ENCODE measurements at regions not wholly inside any gene's neighbourhood (a gene's known extent, or its start where the extent isn't known, plus 50 kb on each side); places are given as distances from the start of the nearest gene placed in this dataset.

- Histone ChIP-seq H3K4me3 (replicated peaks in 1 of 3; ENCODE audit: low read depth in 2 of 3, low read length in 3 of 3) (no peak overlapping the region), H3K27me3 (ENCODE audit: control insufficient read depth in 2 of 2, insufficient read depth in 2 of 2, low read length in 2 of 2) (no peaks in the 10 kb centered on the region), H3K79me2 (ENCODE audit: insufficient read depth, low read length) (no peaks in the 10 kb centered on the region), H3K9me3 (replicated peaks in 1 of 2; ENCODE audit: control insufficient read depth in 1 of 2, insufficient read depth in 1 of 2, low read length in 2 of 2) (peaks cover 0 to 5% of the 10 kb centered on the region in 2 donors), H3K4me1 (ENCODE audit: control insufficient read depth in 1 of 2, insufficient read depth in 2 of 2, low read length in 2 of 2) (no peaks in the 10 kb centered on the region), H3K27ac (ENCODE audit: low read depth in 1 of 2, low read length in 2 of 2) (no peak overlapping the region), H3K4me2 (replicated peaks; ENCODE audit: extremely low read depth, low read length, poor library complexity, severe bottlenecking) (no peak overlapping the region), H3K36me3 (replicated peaks in 1 of 2; ENCODE audit: control insufficient read depth in 1 of 2, insufficient read depth in 2 of 2, low read length in 2 of 2) (no peaks in the 10 kb centered on the region), H4K20me1 (ENCODE audit: insufficient read depth, low read length) (no peaks in the 10 kb centered on the region), H3K9ac (ENCODE audit: insufficient read depth, low read length, poor library complexity, severe bottlenecking) (no peak overlapping the region), H2AFZ (ENCODE audit: insufficient read depth, low read depth, low read length, poor library complexity, severe bottlenecking) (no peak overlapping the region)
- 85% methylated on average over 6 of the region's 6 CpGs for WGBS (ENCODE audit: insufficient coverage)
- no peak for TF ChIP-seq CTCF (IDR thresholded peaks at IDR 0.05)
- Mint-ChIP-seq H3K27me3 (ENCODE audit: low read depth in 3 of 3) (peaks cover 1 to 2% (median 2%) of the 10 kb centered on the region in 3 donors), H3K36me3 (no peaks in the 10 kb centered on the region), H3K4me3 (no peak overlapping the region), H3K9me3 (peaks cover 0 to 11% (median 0%) of the 10 kb centered on the region in 7 donors), H3K4me1 (no peaks in the 10 kb centered on the region), H3K27ac (no peak overlapping the region)
- DNase-seq: no peak
- intact Hi-C loops (cut with micrococcal nuclease): no loop called here
These were observed 55.8 kb upstream of the SHOX start for GRCh38 chrX:574830-575229.

GRCh38 chrX:576904-577560 is 53.6 kb upstream of the SHOX start:
- no peak overlapping the region for H2AFZ ChIP-seq (ENCODE audit: insufficient read depth, low read depth, low read length, poor library complexity, severe bottlenecking)
- no peak overlapping the region for H3K9ac ChIP-seq (ENCODE audit: insufficient read depth, low read length, poor library complexity, severe bottlenecking)
- no peaks in the 10 kb centered on the region for H3K79me2 ChIP-seq (ENCODE audit: insufficient read depth, low read length)
- Mint-ChIP-seq H3K9me3 (peaks cover 0 to 3% (median 0%) of the 10 kb centered on the region in 7 donors), H3K4me3 (no peak overlapping the region), H3K27ac (no peak overlapping the region), H3K4me1 (no peaks in the 10 kb centered on the region), H3K36me3 (no peaks in the 10 kb centered on the region), H3K27me3 (ENCODE audit: low read depth in 3 of 3) (peaks cover 0 to 2% (median 1%) of the 10 kb centered on the region in 3 donors)
- no peak overlapping the region for H3K27ac ChIP-seq (ENCODE audit: low read depth in 1 of 2, low read length in 2 of 2)
- no peaks in the 10 kb centered on the region for H3K36me3 ChIP-seq (replicated peaks in 1 of 2; ENCODE audit: control insufficient read depth in 1 of 2, insufficient read depth in 2 of 2, low read length in 2 of 2)
- H3K4me1 ChIP-seq (ENCODE audit: control insufficient read depth in 1 of 2, insufficient read depth in 2 of 2, low read length in 2 of 2): no peaks in the 10 kb centered on the region
- 86% methylated on average over 5 of the region's 7 CpGs for WGBS (ENCODE audit: insufficient coverage)
- intact Hi-C loops (cut with micrococcal nuclease): no loop called here
- H3K9me3 ChIP-seq (replicated peaks in 1 of 2; ENCODE audit: control insufficient read depth in 1 of 2, insufficient read depth in 1 of 2, low read length in 2 of 2): no peaks in the 10 kb centered on the region
- no peaks in the 10 kb centered on the region for H3K27me3 ChIP-seq (ENCODE audit: control insufficient read depth in 2 of 2, insufficient read depth in 2 of 2, low read length in 2 of 2)
- TF ChIP-seq CTCF (IDR thresholded peaks at IDR 0.05): no peak
- DNase-seq: no peak
- no peak overlapping the region for H3K4me3 ChIP-seq (replicated peaks in 1 of 3; ENCODE audit: low read depth in 2 of 3, low read length in 3 of 3)
- H4K20me1 ChIP-seq (ENCODE audit: insufficient read depth, low read length): no peaks in the 10 kb centered on the region
- H3K4me2 ChIP-seq (replicated peaks; ENCODE audit: extremely low read depth, low read length, poor library complexity, severe bottlenecking): no peak overlapping the region

All from CD14-positive monocyte (primary cell).